CD14-positive monocyte (primary cell): ENCODE measurements at regions not wholly inside any gene's neighbourhood (a gene's known extent, or its start where the extent isn't known, plus 50 kb on each side); places are given as distances from the start of the nearest gene placed in this dataset.

Experiments used
- DNase-seq, 3 donors: peaks; one replicate each; pipeline ENCODE4 v3.0.0-alpha.2; 2011 to 2022
- H2AFZ ChIP-seq: 2 replicates; pipeline ENCODE4 v1.6.0; 2012; ENCODE audit warnings: mild to moderate bottlenecking, low read depth, low read length, inconsistent platforms; ENCODE audit not compliant: insufficient read depth, poor library complexity, severe bottlenecking
- H3K27ac ChIP-seq, 2 donors: 1 replicate in 1 of 2; 2 replicates in 1 of 2; pipeline ENCODE4 v1.5.1; 2012 to 2013; ENCODE audit warnings: low read length in 2 of 2, control low read depth in 1 of 2, inconsistent platforms in 1 of 2, low read depth in 1 of 2, mild to moderate bottlenecking in 1 of 2
- H3K27me3 ChIP-seq, 2 donors: one replicate each; pipeline versions ENCODE4 v1.6.0 to v1.6.1; 2011 to 2013; ENCODE audit warnings: low read length in 2 of 2; ENCODE audit not compliant: control insufficient read depth in 2 of 2, insufficient read depth in 2 of 2
- H3K36me3 ChIP-seq, 2 donors: replicated peaks in 1 of 2; 1 replicate in 1 of 2; 2 replicates in 1 of 2; pipeline versions ENCODE4 v1.5.1 to v1.6.1; 2012 to 2013; ENCODE audit warnings: low read length in 2 of 2, control low read depth in 1 of 2, inconsistent platforms in 1 of 2, mild to moderate bottlenecking in 1 of 2; ENCODE audit not compliant: insufficient read depth in 2 of 2, control insufficient read depth in 1 of 2
- H3K4me1 ChIP-seq, 2 donors: 1 replicate in 1 of 2; 2 replicates in 1 of 2; pipeline versions ENCODE4 v1.5.1 to v1.6.1; 2012 to 2013; ENCODE audit warnings: low read length in 2 of 2, control low read depth in 1 of 2, inconsistent platforms in 1 of 2, mild to moderate bottlenecking in 1 of 2, moderate library complexity in 1 of 2; ENCODE audit not compliant: insufficient read depth in 2 of 2, control insufficient read depth in 1 of 2
- H3K4me2 ChIP-seq: replicated peaks from 2 replicates; pipeline ENCODE3; 2012; ENCODE audit warnings: low read length, moderate library complexity, mild to moderate bottlenecking; ENCODE audit not compliant: poor library complexity, severe bottlenecking; ENCODE audit errors: extremely low read depth
- H3K4me3 ChIP-seq, 3 experiments: fragments of 200-600 bp in 1 of 3; sonication (generic) in 1 of 3; replicated peaks in 1 of 3; 1 replicate in 2 of 3; 2 replicates in 1 of 3; pipeline ENCODE4 v1.5.1; 2011 to 2013; ENCODE audit warnings: low read length in 3 of 3, mild to moderate bottlenecking in 3 of 3, control low read depth in 2 of 3, low read depth in 2 of 3, inconsistent platforms in 1 of 3, moderate library complexity in 1 of 3
- H3K79me2 ChIP-seq: 2 replicates; pipeline ENCODE4 v1.6.0; 2012; ENCODE audit warnings: mild to moderate bottlenecking, control low read depth, inconsistent platforms, low read length, moderate library complexity; ENCODE audit not compliant: insufficient read depth
- H3K9ac ChIP-seq: 2 replicates; pipeline ENCODE4 v1.6.0; 2017; ENCODE audit warnings: low read length, mild to moderate bottlenecking; ENCODE audit not compliant: insufficient read depth, poor library complexity, severe bottlenecking
- H3K9me3 ChIP-seq, 2 donors: replicated peaks in 1 of 2; 1 replicate in 1 of 2; 2 replicates in 1 of 2; pipeline versions ENCODE4 v1.5.1 to v1.6.1; 2012 to 2013; ENCODE audit warnings: low read length in 2 of 2, control low read depth in 1 of 2; ENCODE audit not compliant: control insufficient read depth in 1 of 2, insufficient read depth in 1 of 2
- H4K20me1 ChIP-seq: 2 replicates; pipeline ENCODE4 v1.6.0; 2012; ENCODE audit warnings: mild to moderate bottlenecking, low read length, control low read depth, moderate library complexity; ENCODE audit not compliant: insufficient read depth
- H3K27ac Mint-ChIP-seq, 7 donors: one replicate each; pipeline ENCODE4 v1.8.0; 2020; ENCODE audit warnings: mild to moderate bottlenecking in 7 of 7, mixed read lengths in 7 of 7, moderate library complexity in 6 of 7, inconsistent platforms in 2 of 7
- H3K27me3 Mint-ChIP-seq, 3 donors: one replicate each; pipeline ENCODE4 v1.8.0; 2021 to 2022; ENCODE audit warnings: low read depth in 3 of 3, mild to moderate bottlenecking in 3 of 3, mixed read lengths in 3 of 3, moderate library complexity in 3 of 3, inconsistent platforms in 1 of 3
- H3K36me3 Mint-ChIP-seq, 2 donors: one replicate each; pipeline ENCODE4 v1.8.0; 2020; ENCODE audit warnings: mixed read lengths in 2 of 2, inconsistent platforms in 1 of 2, mild to moderate bottlenecking in 1 of 2
- H3K4me1 Mint-ChIP-seq: one replicate; pipeline ENCODE4 v1.8.0; 2020; ENCODE audit warnings: mild to moderate bottlenecking, mixed read lengths
- H3K4me3 Mint-ChIP-seq, 2 donors: one replicate each; pipeline ENCODE4 v1.8.0; 2020; ENCODE audit warnings: mild to moderate bottlenecking in 2 of 2, mixed read lengths in 2 of 2, moderate library complexity in 1 of 2
- H3K9me3 Mint-ChIP-seq, 7 donors: one replicate each; pipeline ENCODE4 v1.8.0; 2020 to 2022; ENCODE audit warnings: mixed read lengths in 7 of 7, mild to moderate bottlenecking in 6 of 7, moderate library complexity in 6 of 7, inconsistent platforms in 2 of 7
- WGBS: methylation state at CpG from one replicate; pipeline ENCODE4 v1.1.5; 2013; ENCODE audit warnings: missing lambda C conversion rate; ENCODE audit not compliant: insufficient coverage; 5-methylcytosine and 5-hydroxymethylcytosine counted together
- intact Hi-C, 2 donors: fragments of 100-400 bp; cut with micrococcal nuclease; formaldehyde crosslinking; loops; one replicate each; pipeline versions ENCODE4 v1.15.0 to v1.15.1; 2023
- TF ChIP-seq, protein P1 (sequence below): fragments of 200-600 bp; IDR thresholded peaks from one replicate; pipeline ENCODE4 v1.8.0; 2022; ENCODE audit warnings: antibody characterized with exemption, mild to moderate bottlenecking

DNA sequence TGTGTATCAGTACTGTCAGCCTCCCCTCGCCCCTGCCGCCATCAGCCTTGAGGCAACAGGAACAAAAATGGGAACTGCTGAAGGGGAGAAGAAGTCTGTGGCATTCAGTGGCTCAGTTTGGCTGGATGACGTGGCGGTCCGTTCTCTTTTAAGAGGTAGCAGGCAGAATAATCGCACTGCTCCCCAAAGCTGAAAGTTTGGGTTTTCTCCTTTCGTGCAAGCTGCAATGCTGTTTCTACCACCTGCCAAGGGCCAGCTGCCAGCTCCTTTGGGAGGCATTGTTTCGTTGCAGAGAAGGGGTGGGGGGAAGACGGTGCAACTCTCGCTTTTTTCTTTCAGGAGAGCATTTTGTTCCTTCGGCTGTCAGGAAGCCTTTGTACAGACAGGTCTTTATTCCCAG, 369.6 kb upstream of the RORA start:
- H4K20me1 ChIP-seq: no peaks in the 10 kb centered on the region
- Mint-ChIP-seq H3K27me3 (peaks cover 0 to 2% (median 1%) of the 10 kb centered on the region in 3 donors), H3K4me3 (no peak overlapping the region), H3K36me3 (no peaks in the 10 kb centered on the region), H3K27ac (peak overlapping the region in 1 of 7 donors; percentile 22), H3K9me3 (peaks cover 0 to 10% (median 6%) of the 10 kb centered on the region in 7 donors), H3K4me1 (no peaks in the 10 kb centered on the region)
- H3K27me3 ChIP-seq: no peaks in the 10 kb centered on the region
- 83% methylated on average over 8 of the region's 11 CpGs for WGBS
- no peaks in the 10 kb centered on the region for H3K79me2 ChIP-seq
- H3K4me3 ChIP-seq: no peak overlapping the region
- TF ChIP-seq, protein P1, sequence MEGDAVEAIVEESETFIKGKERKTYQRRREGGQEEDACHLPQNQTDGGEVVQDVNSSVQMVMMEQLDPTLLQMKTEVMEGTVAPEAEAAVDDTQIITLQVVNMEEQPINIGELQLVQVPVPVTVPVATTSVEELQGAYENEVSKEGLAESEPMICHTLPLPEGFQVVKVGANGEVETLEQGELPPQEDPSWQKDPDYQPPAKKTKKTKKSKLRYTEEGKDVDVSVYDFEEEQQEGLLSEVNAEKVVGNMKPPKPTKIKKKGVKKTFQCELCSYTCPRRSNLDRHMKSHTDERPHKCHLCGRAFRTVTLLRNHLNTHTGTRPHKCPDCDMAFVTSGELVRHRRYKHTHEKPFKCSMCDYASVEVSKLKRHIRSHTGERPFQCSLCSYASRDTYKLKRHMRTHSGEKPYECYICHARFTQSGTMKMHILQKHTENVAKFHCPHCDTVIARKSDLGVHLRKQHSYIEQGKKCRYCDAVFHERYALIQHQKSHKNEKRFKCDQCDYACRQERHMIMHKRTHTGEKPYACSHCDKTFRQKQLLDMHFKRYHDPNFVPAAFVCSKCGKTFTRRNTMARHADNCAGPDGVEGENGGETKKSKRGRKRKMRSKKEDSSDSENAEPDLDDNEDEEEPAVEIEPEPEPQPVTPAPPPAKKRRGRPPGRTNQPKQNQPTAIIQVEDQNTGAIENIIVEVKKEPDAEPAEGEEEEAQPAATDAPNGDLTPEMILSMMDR: no peak
- no peak overlapping the region for H2AFZ ChIP-seq
- intact Hi-C loops: no loop called here
- no peaks in the 10 kb centered on the region for H3K4me1 ChIP-seq
- H3K36me3 ChIP-seq: no peaks in the 10 kb centered on the region
- DNase-seq: no peak
- no peak overlapping the region for H3K9ac ChIP-seq
- no peak overlapping the region for H3K4me2 ChIP-seq
- no peak overlapping the region for H3K27ac ChIP-seq
- H3K9me3 ChIP-seq: peaks cover 3 to 6% of the 10 kb centered on the region in 2 donors

DNA sequence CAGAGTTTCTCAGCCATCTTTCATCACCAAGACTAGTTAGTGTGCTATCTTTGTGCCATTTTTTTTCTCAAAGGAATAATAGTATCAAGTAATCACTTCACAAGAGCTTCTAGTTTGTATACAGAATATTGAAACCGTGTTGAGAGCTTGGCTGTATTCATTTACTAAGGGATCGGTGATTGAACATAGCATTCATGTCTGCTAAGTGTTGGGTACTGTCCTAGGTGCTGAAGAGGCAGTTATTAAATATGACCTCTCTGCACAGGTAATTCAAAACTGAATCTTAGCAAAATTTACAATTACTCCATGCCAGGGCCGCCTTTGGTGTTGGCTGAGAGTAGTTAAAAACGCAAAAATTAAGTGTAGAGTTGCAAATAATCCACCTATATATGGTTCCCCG, 355.3 kb upstream of the RORA start:
- TF ChIP-seq, protein P1: no peak
- no peak for DNase-seq
- no peaks in the 10 kb centered on the region for H4K20me1 ChIP-seq
- H3K27ac Mint-ChIP-seq: no peak overlapping the region
- no peaks in the 10 kb centered on the region for H3K36me3 Mint-ChIP-seq
- H3K27me3 Mint-ChIP-seq: peaks cover 0 to 3% (median 1%) of the 10 kb centered on the region in 3 donors
- H3K79me2 ChIP-seq: no peaks in the 10 kb centered on the region
- no peak overlapping the region for H3K9ac ChIP-seq
- no peak overlapping the region for H3K27ac ChIP-seq
- no peaks in the 10 kb centered on the region for H3K9me3 ChIP-seq
- no peaks in the 10 kb centered on the region for H3K36me3 ChIP-seq
- H3K9me3 Mint-ChIP-seq: peaks cover 0 to 12% (median 8%) of the 10 kb centered on the region in 7 donors
- intact Hi-C loops: no loop called here
- no peak overlapping the region for H3K4me3 Mint-ChIP-seq
- 83% methylated on average over 1 of the region's 5 CpGs for WGBS
- no peaks in the 10 kb centered on the region for H3K4me1 Mint-ChIP-seq
- H3K27me3 ChIP-seq: no peaks in the 10 kb centered on the region
- H3K4me2 ChIP-seq: no peak overlapping the region
- no peaks in the 10 kb centered on the region for H3K4me1 ChIP-seq
- H2AFZ ChIP-seq: no peak overlapping the region
- H3K4me3 ChIP-seq: no peak overlapping the region
